ENCODE measurements at regions not wholly inside any gene's neighbourhood (a gene's known extent, or its start where the extent isn't known, plus 50 kb on each side); places are given as distances from the start of the nearest gene placed in this dataset.

- Mint-ChIP-seq H3K4me1 (no peaks in the 10 kb centered on the region), H3K4me3 (no peak overlapping the region), H3K36me3 (ENCODE audit: low read depth) (no peaks in the 10 kb centered on the region), H3K9me3 (ENCODE audit: low read depth) (no peaks in the 10 kb centered on the region), H3K27ac (no peak overlapping the region), H3K27me3 (no peaks in the 10 kb centered on the region)
- intact Hi-C loops (cut with DNase I, micrococcal nuclease), result no loop called here
- DNase-seq, result no peak
- ChIA-PET CTCF (no interaction called here), POLR2A (no interaction called here)
- no peak for ATAC-seq
Measured at GRCh38 chr4:176383273-176384077, 63.7 kb downstream of the SPCS3 start.

- POLR2A ChIA-PET, result no interaction called here
- Mint-ChIP-seq H3K4me3 (no peak overlapping the region), H3K27ac (no peak overlapping the region), H3K36me3 (ENCODE audit: low read depth) (no peaks in the 10 kb centered on the region), H3K27me3 (peaks cover 3% of the 10 kb centered on the region), H3K9me3 (ENCODE audit: low read depth) (no peaks in the 10 kb centered on the region), H3K4me1 (no peaks in the 10 kb centered on the region)
- intact Hi-C loops (cut with DNase I, micrococcal nuclease), result no loop called here
- no peak for DNase-seq
- CTCF ChIA-PET, result interaction anchor here (1.0 to 1.2 kb wide), 2 partner anchors 11 to 16 kb away, joined by 3 read pairs; no protein-coding TSS in a partner anchor
- no peak for ATAC-seq
Measured at GRCh38 chr4:176385601-176386000, 65.8 kb downstream of the SPCS3 start.

- no peaks in the 10 kb centered on the region for H3K4me1 Mint-ChIP-seq
- peaks cover 3% of the 10 kb centered on the region for H3K27me3 Mint-ChIP-seq
- intact Hi-C loops (cut with DNase I, micrococcal nuclease), result no loop called here
- no peaks in the 10 kb centered on the region for H3K36me3 Mint-ChIP-seq (ENCODE audit: low read depth)
- POLR2A ChIA-PET, result no interaction called here
- CTCF ChIA-PET, result no interaction called here
- no peak overlapping the region for H3K4me3 Mint-ChIP-seq
- no peaks in the 10 kb centered on the region for H3K9me3 Mint-ChIP-seq (ENCODE audit: low read depth)
- no peak overlapping the region for H3K27ac Mint-ChIP-seq
- ATAC-seq (no peak), DNase-seq (no peak)
Measured at GRCh38 chr4:176387571-176387970, 67.8 kb downstream of the SPCS3 start.

GRCh38 chr4:176393306-176394013, 73.7 kb downstream of the SPCS3 start:
- peaks cover 1% of the 10 kb centered on the region for H3K9me3 Mint-ChIP-seq (ENCODE audit: low read depth)

GRCh38 chr4:176400816-176401461, 81.2 kb downstream of the SPCS3 start:
- ATAC-seq, result no peak
- POLR2A ChIA-PET, result no interaction called here
- Mint-ChIP-seq H3K27me3 (peaks cover 4% of the 10 kb centered on the region), H3K9me3 (ENCODE audit: low read depth) (peaks cover 5% of the 10 kb centered on the region), H3K27ac (no peak overlapping the region), H3K4me3 (no peak overlapping the region), H3K36me3 (ENCODE audit: low read depth) (no peaks in the 10 kb centered on the region), H3K4me1 (no peaks in the 10 kb centered on the region)
- no peak for DNase-seq
- intact Hi-C loops (cut with DNase I, micrococcal nuclease), result no loop called here
- CTCF ChIA-PET, result no interaction called here

More at GRCh38 chr4:176393306-176394013, 73.7 kb downstream of the SPCS3 start:
- no peak for DNase-seq
- intact Hi-C loops (cut with DNase I, micrococcal nuclease), result no loop called here
- H3K27ac Mint-ChIP-seq, result no peak overlapping the region
- H3K36me3 Mint-ChIP-seq (ENCODE audit: low read depth), result no peaks in the 10 kb centered on the region
- peaks cover 7% of the 10 kb centered on the region for H3K27me3 Mint-ChIP-seq
- no peaks in the 10 kb centered on the region for H3K4me1 Mint-ChIP-seq
- ATAC-seq, result no peak
- H3K4me3 Mint-ChIP-seq, result no peak overlapping the region
- CTCF ChIA-PET, result interaction anchor here (1.0 kb wide), 1 partner anchor 654 kb away, joined by 3 read pairs; no protein-coding TSS in a partner anchor
- POLR2A ChIA-PET, result no interaction called here

- DNase-seq, result no peak
- CTCF ChIA-PET, result no interaction called here
- H3K27ac Mint-ChIP-seq, result no peak overlapping the region
- POLR2A ChIA-PET, result no interaction called here
- no peaks in the 10 kb centered on the region for H3K4me1 Mint-ChIP-seq
- no peaks in the 10 kb centered on the region for H3K27me3 Mint-ChIP-seq
- no peak for ATAC-seq
- intact Hi-C loops (cut with DNase I, micrococcal nuclease), result no loop called here
- peaks cover 3% of the 10 kb centered on the region for H3K9me3 Mint-ChIP-seq (ENCODE audit: low read depth)
- no peaks in the 10 kb centered on the region for H3K36me3 Mint-ChIP-seq (ENCODE audit: low read depth)
- H3K4me3 Mint-ChIP-seq, result no peak overlapping the region
Measured at GRCh38 chr4:176404621-176405020, 84.9 kb downstream of the SPCS3 start.

GRCh38 chr4:176406297-176406696, 86.5 kb downstream of the SPCS3 start:
- H3K4me1 Mint-ChIP-seq, result no peaks in the 10 kb centered on the region
- ChIA-PET CTCF (no interaction called here), POLR2A (no interaction called here)
- H3K4me3 Mint-ChIP-seq, result no peak overlapping the region
- no peaks in the 10 kb centered on the region for H3K9me3 Mint-ChIP-seq (ENCODE audit: low read depth)
- H3K27ac Mint-ChIP-seq, result no peak overlapping the region
- no peaks in the 10 kb centered on the region for H3K27me3 Mint-ChIP-seq
- intact Hi-C loops (cut with DNase I, micrococcal nuclease), result no loop called here
- DNase-seq (no peak), ATAC-seq (no peak)
- no peaks in the 10 kb centered on the region for H3K36me3 Mint-ChIP-seq (ENCODE audit: low read depth)

GRCh38 chr4:176406736-176407135, 87.0 kb downstream of the SPCS3 start:
- POLR2A ChIA-PET, result no interaction called here
- no peak overlapping the region for H3K4me3 Mint-ChIP-seq
- intact Hi-C loops (cut with DNase I, micrococcal nuclease), result no loop called here
- CTCF ChIA-PET, result no interaction called here
- no peak overlapping the region for H3K27ac Mint-ChIP-seq
- DNase-seq (no peak), ATAC-seq (no peak)
- H3K27me3 Mint-ChIP-seq, result no peaks in the 10 kb centered on the region
- H3K9me3 Mint-ChIP-seq (ENCODE audit: low read depth), result no peaks in the 10 kb centered on the region
- no peaks in the 10 kb centered on the region for H3K4me1 Mint-ChIP-seq
- no peaks in the 10 kb centered on the region for H3K36me3 Mint-ChIP-seq (ENCODE audit: low read depth)

- intact Hi-C loops (cut with DNase I, micrococcal nuclease), result no loop called here
- CTCF ChIA-PET, result no interaction called here
- ATAC-seq, result no peak
- Mint-ChIP-seq H3K27me3 (no peaks in the 10 kb centered on the region), H3K9me3 (ENCODE audit: low read depth) (no peaks in the 10 kb centered on the region), H3K36me3 (ENCODE audit: low read depth) (no peaks in the 10 kb centered on the region), H3K4me3 (no peak overlapping the region), H3K4me1 (no peaks in the 10 kb centered on the region), H3K27ac (no peak overlapping the region)
- DNase-seq, result no peak
- POLR2A ChIA-PET, result interaction anchor here (0.7 kb wide), 1 partner anchor 326 kb away, joined by 3 read pairs; no protein-coding TSS in a partner anchor
Measured at GRCh38 chr4:176409627-176410026, 89.9 kb downstream of the SPCS3 start.

- CTCF ChIA-PET, result no interaction called here
- DNase-seq, result no peak
- Mint-ChIP-seq H3K4me1 (no peaks in the 10 kb centered on the region), H3K9me3 (ENCODE audit: low read depth) (no peaks in the 10 kb centered on the region), H3K27me3 (peaks cover 8% of the 10 kb centered on the region), H3K27ac (no peak overlapping the region), H3K4me3 (no peak overlapping the region), H3K36me3 (ENCODE audit: low read depth) (no peaks in the 10 kb centered on the region)
- intact Hi-C loops (cut with DNase I, micrococcal nuclease), result no loop called here
- ATAC-seq, result no peak
- POLR2A ChIA-PET, result no interaction called here
Measured at GRCh38 chr4:176413171-176413570, 93.4 kb downstream of the SPCS3 start.

- H3K36me3 Mint-ChIP-seq (ENCODE audit: low read depth), result no peaks in the 10 kb centered on the region
- no peaks in the 10 kb centered on the region for H3K4me1 Mint-ChIP-seq
- intact Hi-C loops (cut with DNase I, micrococcal nuclease), result no loop called here
- ATAC-seq (no peak), DNase-seq (no peak)
- H3K9me3 Mint-ChIP-seq (ENCODE audit: low read depth), result no peaks in the 10 kb centered on the region
- CTCF ChIA-PET, result no interaction called here
- peaks cover 4% of the 10 kb centered on the region for H3K27me3 Mint-ChIP-seq
- POLR2A ChIA-PET, result no interaction called here
- no peak overlapping the region for H3K27ac Mint-ChIP-seq
- H3K4me3 Mint-ChIP-seq, result no peak overlapping the region
Measured at GRCh38 chr4:176422001-176422400, 102.2 kb downstream of the SPCS3 start.

- Mint-ChIP-seq H3K27ac (no peak overlapping the region), H3K4me1 (no peaks in the 10 kb centered on the region), H3K4me3 (no peak overlapping the region), H3K9me3 (ENCODE audit: low read depth) (no peaks in the 10 kb centered on the region), H3K27me3 (peaks cover 2% of the 10 kb centered on the region), H3K36me3 (ENCODE audit: low read depth) (no peaks in the 10 kb centered on the region)
- ChIA-PET POLR2A (no interaction called here), CTCF (no interaction called here)
- intact Hi-C loops (cut with DNase I, micrococcal nuclease), result no loop called here
- no peak for ATAC-seq
- no peak for DNase-seq
Measured at GRCh38 chr4:176422511-176422910, 102.7 kb downstream of the SPCS3 start.

All from activated CD4-positive, alpha-beta T cell treated with anti-CD3 and anti-CD28 coated beads for 36 hours (primary cell).